SK-N-DZ (cell line): ENCODE measurements at regions not wholly inside any gene's neighbourhood (a gene's known extent, or its start where the extent isn't known, plus 50 kb on each side); places are given as distances from the start of the nearest gene placed in this dataset.
A peak's percentile ranks its signal among the peaks of the same experiment; 100 is the strongest.
"Not testable (repeated sequence)": the region's sequence is repeated elsewhere in the genome, so short reads cannot be mapped to it uniquely, and the experiment has no call there.

Experiments used
- DNase-seq: peaks from one replicate; pipeline ENCODE4 v3.0.0-alpha.2; 2015; ENCODE audit warnings: low spot score

- DNase-seq: no peak
Measured at GRCh38 chr2:84052043-84052442, 407.0 kb downstream of the SUCLG1 start.

DNA sequence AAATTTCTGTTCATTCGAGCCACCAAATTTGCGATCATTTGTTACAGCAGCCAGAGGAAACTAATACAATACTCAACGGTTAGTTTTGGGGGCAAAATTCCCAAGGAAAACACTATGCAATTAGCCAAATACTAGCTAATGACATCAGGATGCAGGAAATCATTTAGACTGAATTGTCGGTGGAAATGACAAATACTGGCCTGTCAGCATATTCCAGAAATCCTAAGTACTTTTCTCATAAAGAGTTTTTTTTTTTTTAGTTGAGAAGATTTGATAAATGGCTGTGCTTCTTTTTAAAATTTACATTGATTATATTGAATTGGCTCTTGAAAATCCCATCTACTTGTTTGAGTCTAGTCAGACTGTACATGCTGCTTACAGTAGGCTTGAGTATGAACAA lies 410.1 kb downstream of the SUCLG1 start:
- DNase-seq: no peak

GRCh38 chr2:84041506-84041905 lies 417.6 kb downstream of the SUCLG1 start:
- DNase-seq: no peak

- no peak for DNase-seq
Measured at GRCh38 chr2:84040281-84040680, 418.8 kb downstream of the SUCLG1 start.

GRCh38 chr2:84038866-84039265 lies 420.2 kb downstream of the SUCLG1 start:
- DNase-seq: no peak

- DNase-seq: no peak
Measured at GRCh38 chr2:84033347-84033974, 425.6 kb downstream of the SUCLG1 start.

- DNase-seq: no peak
Measured at GRCh38 chr2:84031312-84032050, 427.6 kb downstream of the SUCLG1 start.

DNA sequence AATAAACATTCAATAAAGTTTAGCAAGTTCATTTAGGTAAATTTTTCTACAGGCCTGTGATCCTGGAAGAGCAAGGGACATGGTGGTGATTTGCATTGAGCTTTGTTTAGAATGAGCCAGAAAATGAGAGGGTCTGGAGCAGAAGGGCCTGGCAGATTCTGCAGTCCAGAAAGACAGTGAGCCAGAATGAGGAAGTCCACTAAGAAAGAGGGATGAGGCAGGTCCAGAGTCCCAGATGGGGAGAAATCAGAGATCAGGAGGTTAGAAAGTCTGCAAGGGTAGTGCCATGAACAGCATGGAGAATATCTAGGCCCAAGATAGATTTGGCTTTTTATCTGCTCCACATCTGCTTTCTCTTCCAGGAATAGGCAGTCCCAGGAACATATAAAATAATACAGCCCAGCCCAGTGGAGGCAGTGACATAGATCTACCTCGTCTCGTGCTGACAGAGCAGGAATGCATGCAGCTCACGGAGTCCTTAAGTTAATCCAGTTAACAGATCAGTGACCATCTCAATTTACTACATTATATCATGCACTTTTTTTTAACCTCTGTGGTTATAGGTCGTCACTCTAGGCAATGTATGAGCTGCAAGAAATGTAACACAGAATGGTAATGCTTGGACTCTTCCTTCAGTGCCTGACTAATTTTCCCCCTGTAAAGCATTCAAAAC lies 429.0 kb downstream of the SUCLG1 start:
- DNase-seq: peak; percentile 18

DNA sequence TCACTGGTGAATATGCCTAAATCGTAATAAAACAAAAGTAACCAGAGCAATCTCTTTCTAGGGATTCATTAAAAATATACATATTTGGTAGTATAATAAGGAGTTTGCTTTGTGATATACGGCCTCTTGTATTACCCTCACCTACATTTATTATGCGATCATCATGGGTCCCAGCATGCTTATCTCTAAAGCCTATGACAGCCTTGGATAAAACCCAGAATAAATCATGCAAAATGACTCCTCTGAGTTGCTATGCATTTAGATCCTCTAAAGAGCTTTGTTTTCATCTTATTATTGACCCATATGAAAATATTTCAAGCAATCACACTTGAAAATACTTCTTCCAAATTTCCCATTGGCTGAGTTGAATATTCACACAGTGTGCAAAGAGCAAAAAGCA lies 432.3 kb downstream of the SUCLG1 start:
- no peak for DNase-seq

DNA sequence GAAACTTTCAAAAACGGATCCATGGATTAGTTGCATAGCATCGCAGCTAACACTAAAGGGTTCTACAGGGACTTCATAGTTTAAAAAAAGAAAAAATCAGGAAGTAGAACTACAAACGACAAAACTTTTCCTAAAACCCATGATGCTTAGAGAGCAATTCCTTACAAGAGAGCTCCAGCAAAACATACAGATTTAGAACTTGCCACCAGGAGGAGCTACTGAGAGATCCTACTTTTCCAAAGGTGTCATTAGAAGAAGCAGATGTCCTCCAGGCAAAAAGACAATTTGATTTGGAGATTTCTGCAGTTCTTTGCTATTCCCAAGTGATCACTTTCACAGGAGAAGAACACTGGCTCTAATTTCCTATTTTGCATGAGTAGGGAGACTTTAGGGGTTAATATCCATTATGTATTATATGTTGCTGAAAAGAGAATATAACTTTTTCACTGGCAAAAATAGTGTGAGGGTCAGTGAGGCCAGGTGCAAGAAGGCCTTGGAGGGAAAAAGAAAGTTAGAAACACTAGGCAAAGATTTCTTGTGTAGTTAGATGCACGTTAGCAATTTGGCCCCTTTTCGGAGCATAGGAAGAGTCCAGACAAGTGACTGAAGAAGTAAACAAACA lies 436.2 kb downstream of the SUCLG1 start:
- DNase-seq: peak; percentile 77

DNA sequence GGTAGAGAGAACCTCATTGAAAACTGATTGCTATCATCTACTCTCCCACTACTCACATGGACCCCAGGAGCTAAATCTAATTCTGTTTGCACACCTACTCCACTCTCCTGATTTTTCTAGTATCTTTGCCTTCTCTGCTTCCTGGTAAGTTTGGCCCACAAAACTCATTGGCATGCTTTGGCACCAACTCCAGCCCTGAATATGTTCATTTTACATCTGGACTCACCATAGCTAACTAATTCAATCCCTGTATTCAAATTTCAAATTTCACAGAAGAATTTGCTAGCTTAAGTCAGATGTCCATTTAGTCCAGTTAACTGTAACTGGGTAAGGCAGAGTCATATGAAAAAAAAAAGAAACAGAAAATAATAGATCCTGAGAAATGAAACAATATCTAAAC lies 442.1 kb downstream of the SUCLG1 start:
- no peak for DNase-seq

DNA sequence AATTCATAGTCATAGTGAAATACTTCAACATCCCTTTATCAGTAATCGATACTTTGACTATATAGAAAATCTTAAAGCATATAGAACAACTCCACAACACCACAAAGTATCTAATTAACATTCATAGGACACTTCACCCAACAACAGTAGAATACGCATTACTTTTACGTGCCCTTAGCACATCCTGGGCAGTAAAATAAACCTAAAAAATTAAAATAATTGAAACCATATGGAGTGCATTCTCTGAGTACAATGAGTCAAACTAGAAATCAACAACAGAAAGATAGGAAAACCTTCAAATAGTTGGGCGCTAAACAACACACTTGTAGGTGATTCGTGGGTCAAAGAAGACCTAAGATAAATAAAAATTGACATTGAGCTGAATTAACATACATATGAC lies 442.9 kb downstream of the SUCLG1 start:
- no peak for DNase-seq

- no peak for DNase-seq
Measured at GRCh38 chr2:83997889-83998288, 461.2 kb downstream of the SUCLG1 start.

- no peak for DNase-seq
Measured at GRCh38 chr2:83994633-83995179, 464.4 kb downstream of the SUCLG1 start.

- DNase-seq: no peak
Measured at GRCh38 chr2:83993873-83994632, 465.0 kb downstream of the SUCLG1 start.

DNA sequence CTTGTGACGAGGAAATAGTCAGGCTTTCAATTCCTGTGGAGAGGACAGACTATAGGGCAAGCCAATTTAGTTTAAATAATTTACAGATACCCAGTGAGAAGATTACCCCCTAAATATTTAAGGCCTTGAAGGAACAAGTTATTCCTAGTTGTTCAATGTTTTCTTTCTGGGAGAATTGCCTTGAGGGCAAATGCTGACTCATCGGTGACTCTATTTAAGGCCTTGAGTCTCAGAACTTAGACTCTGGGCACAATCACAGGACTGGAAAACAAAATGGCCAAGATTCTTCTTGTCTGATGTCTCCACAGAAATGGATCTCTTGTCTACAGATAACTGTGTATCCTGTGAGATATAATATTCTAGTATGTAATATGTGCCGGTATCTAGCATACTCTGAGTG lies 467.1 kb downstream of the SUCLG1 start:
- no peak for DNase-seq

- no peak for DNase-seq
Measured at GRCh38 chr2:83990636-83991035, 468.4 kb downstream of the SUCLG1 start.

DNA sequence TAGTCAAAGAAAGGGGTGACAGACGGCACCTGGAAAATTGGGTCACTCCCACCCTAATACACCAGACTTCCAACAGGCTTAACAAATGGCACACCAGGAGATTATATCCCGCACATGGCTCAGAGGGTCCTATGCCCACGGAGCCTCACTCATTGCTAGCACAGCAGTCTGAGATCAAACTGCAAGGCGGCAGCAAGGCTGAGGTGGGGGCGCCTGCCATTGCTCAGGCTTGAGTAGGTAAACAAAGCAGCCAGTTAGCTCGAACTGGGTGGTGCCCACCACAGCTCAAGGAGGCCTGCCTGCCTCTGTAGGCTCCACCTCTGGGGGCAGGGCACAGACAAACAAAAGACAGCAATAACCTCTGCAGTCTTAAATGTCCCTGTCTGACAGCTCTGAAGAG lies 482.5 kb downstream of the SUCLG1 start:
- not testable (repeated sequence) for DNase-seq

GRCh38 chr2:83972128-83972527 lies 487.0 kb downstream of the SUCLG1 start:
- no peak for DNase-seq

- DNase-seq: no peak
Measured at GRCh38 chr2:83971547-83971946, 487.5 kb downstream of the SUCLG1 start.

GRCh38 chr2:83970217-83970929 lies 488.7 kb downstream of the SUCLG1 start:
- DNase-seq: no peak
